ENCODE measurements at regions not wholly inside any gene's neighbourhood (a gene's known extent, or its start where the extent isn't known, plus 50 kb on each side); places are given as distances from the start of the nearest gene placed in this dataset.

DNA sequence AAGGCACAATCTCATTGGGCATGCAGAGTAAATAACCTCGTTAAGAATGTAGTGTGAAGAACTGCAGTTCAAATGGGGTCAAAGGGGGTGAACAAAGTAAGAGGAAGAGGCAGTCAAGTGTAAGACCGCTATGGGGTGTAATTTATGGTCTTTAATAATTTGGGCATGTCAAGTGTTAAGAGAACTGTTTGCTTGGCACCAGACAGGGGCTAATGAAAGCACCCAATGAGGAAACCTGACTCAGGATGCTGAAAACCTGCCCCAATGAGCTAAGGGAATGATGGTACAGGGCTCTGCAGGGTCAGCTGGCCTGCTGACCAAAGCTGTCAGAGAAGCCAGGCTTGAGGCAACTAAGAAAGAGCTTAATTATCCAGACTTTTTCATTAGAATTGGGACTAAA, 368.1 kb downstream of the DTWD2 start:
- H4K20me1 ChIP-seq (ENCODE audit: insufficient read depth, low read length): no peaks in the 10 kb centered on the region
- TF ChIP-seq EZH2phosphoT487 (IDR thresholded peaks at IDR 0.05; ENCODE audit: low read depth): no peak
- TF ChIP-seq, protein P1, sequence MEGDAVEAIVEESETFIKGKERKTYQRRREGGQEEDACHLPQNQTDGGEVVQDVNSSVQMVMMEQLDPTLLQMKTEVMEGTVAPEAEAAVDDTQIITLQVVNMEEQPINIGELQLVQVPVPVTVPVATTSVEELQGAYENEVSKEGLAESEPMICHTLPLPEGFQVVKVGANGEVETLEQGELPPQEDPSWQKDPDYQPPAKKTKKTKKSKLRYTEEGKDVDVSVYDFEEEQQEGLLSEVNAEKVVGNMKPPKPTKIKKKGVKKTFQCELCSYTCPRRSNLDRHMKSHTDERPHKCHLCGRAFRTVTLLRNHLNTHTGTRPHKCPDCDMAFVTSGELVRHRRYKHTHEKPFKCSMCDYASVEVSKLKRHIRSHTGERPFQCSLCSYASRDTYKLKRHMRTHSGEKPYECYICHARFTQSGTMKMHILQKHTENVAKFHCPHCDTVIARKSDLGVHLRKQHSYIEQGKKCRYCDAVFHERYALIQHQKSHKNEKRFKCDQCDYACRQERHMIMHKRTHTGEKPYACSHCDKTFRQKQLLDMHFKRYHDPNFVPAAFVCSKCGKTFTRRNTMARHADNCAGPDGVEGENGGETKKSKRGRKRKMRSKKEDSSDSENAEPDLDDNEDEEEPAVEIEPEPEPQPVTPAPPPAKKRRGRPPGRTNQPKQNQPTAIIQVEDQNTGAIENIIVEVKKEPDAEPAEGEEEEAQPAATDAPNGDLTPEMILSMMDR (IDR thresholded peaks at IDR 0.05; ENCODE audit: low read depth, low read length): no peak
- no peak overlapping the region for H3K9ac ChIP-seq (ENCODE audit: low read length)
- H3K4me3 ChIP-seq (ENCODE audit: low read length): no peak overlapping the region
- H3K4me2 ChIP-seq (ENCODE audit: low read length): no peak overlapping the region
- no peaks in the 10 kb centered on the region for H3K9me3 ChIP-seq (ENCODE audit: insufficient read depth, low read length)
- no peaks in the 10 kb centered on the region for H3K79me2 ChIP-seq (ENCODE audit: low read length)
- peaks cover 9% of the 10 kb centered on the region; the same call in 1 of the 2 replicates for H3K27me3 ChIP-seq (ENCODE audit: low read depth, low read length)
- H2AFZ ChIP-seq (ENCODE audit: low read depth, low read length): no peak overlapping the region
- H3K27ac ChIP-seq (ENCODE audit: low read length): no peak overlapping the region
- H3K36me3 ChIP-seq (replicated peaks; ENCODE audit: low read depth, low read length): no peaks in the 10 kb centered on the region
- H3K4me1 ChIP-seq (ENCODE audit: low read length): peaks cover 16% of the 10 kb centered on the region

DNA sequence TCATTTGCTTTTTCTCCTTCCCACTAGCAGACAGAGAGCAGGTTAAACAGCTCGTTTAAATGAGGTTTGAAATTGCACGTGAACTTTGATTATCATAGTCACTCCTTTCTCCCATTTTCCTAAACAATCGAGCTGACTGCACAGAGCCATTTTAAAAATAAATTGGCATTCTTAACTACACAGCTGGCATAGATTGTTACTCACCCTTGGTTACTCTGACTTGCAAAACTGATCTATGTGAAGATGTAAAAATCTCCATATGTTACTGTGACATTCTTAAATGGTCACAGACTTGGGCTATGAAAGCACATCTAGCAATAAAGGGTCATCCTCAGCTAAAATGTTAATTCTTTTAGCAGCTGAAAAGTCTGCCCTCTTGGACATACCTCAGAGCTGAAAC, 368.5 kb downstream of the DTWD2 start:
- no peaks in the 10 kb centered on the region for H3K36me3 ChIP-seq (replicated peaks; ENCODE audit: low read depth, low read length)
- no peak overlapping the region for H3K27ac ChIP-seq (ENCODE audit: low read length)
- no peaks in the 10 kb centered on the region for H3K79me2 ChIP-seq (ENCODE audit: low read length)
- H3K9ac ChIP-seq (ENCODE audit: low read length): no peak overlapping the region
- H4K20me1 ChIP-seq (ENCODE audit: insufficient read depth, low read length): no peaks in the 10 kb centered on the region
- no peak overlapping the region for H3K4me3 ChIP-seq (ENCODE audit: low read length)
- no peaks in the 10 kb centered on the region for H3K9me3 ChIP-seq (ENCODE audit: insufficient read depth, low read length)
- no peak overlapping the region for H2AFZ ChIP-seq (ENCODE audit: low read depth, low read length)
- peaks cover 20% of the 10 kb centered on the region for H3K4me1 ChIP-seq (ENCODE audit: low read length)
- no peak overlapping the region for H3K4me2 ChIP-seq (ENCODE audit: low read length)
- peaks cover 9% of the 10 kb centered on the region; the same call in 1 of the 2 replicates for H3K27me3 ChIP-seq (ENCODE audit: low read depth, low read length)
- no peak for TF ChIP-seq EZH2phosphoT487 (IDR thresholded peaks at IDR 0.05; ENCODE audit: low read depth)
- TF ChIP-seq, protein P1 (IDR thresholded peaks at IDR 0.05; ENCODE audit: low read depth, low read length): no peak

DNA sequence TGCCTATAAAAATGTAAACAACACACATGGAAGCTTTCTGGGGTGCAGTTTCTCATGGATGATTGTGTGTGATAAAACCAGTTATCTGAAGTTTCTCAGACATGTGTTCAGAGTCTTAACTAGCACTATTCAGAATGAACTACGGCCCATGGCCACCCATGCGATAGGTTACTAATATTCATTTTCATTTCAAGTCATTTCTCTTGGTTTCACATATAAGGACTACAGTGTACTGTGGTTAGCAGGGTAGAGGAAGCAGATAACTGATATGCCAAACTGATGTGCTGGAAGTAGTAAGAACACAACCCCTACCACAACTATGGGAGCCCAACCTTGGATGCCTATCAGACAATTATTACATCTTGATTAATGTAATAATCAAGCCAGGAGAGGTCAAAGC, 372.1 kb downstream of the DTWD2 start:
- Histone ChIP-seq H3K4me1 (ENCODE audit: low read length) (peaks cover 25% of the 10 kb centered on the region), H3K4me2 (ENCODE audit: low read length) (no peak overlapping the region), H2AFZ (ENCODE audit: low read depth, low read length) (no peak overlapping the region), H3K79me2 (ENCODE audit: low read length) (no peaks in the 10 kb centered on the region), H3K36me3 (replicated peaks; ENCODE audit: low read depth, low read length) (no peaks in the 10 kb centered on the region), H3K27me3 (ENCODE audit: low read depth, low read length) (peaks cover 9% of the 10 kb centered on the region; the same call in 1 of the 2 replicates), H3K9ac (ENCODE audit: low read length) (no peak overlapping the region), H3K27ac (ENCODE audit: low read length) (no peak overlapping the region), H4K20me1 (ENCODE audit: insufficient read depth, low read length) (no peaks in the 10 kb centered on the region), H3K4me3 (ENCODE audit: low read length) (no peak overlapping the region), H3K9me3 (ENCODE audit: insufficient read depth, low read length) (no peaks in the 10 kb centered on the region)
- no peak for TF ChIP-seq EZH2phosphoT487 (IDR thresholded peaks at IDR 0.05; ENCODE audit: low read depth)
- TF ChIP-seq, protein P1 (IDR thresholded peaks at IDR 0.05; ENCODE audit: low read depth, low read length): no peak

DNA sequence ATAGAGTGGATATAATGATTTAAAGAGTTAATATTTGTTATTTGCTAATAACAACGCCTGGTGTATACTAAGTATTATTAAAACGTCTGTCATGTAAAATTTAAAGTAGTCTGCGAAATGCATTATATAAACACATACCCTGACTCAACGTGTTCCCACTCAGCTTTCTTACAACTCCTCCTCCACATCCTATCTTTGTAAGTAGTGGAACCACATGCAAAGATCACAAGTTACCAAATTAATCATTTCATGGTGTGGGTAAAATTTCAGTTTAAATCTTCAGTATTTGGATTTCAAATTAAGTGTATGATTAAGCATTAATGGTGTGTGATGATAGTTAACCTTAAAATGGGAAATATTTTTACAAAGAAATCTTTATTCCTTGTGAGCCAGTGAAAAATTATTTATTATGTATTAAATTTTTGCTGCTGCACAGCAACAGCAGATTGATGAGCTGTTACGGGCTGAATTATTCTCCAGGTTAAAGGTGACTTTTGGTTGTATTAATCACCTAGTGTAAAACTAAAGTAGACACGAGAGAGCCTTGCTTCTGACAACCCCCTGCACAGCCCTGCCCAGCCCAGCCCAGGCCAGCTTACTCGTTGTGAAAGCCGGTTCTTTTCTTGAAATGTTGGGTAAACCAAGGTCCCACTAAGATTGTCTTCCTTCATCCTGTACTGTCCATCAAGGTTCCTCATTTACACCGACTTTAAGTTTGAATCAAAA, 373.5 kb downstream of the DTWD2 start:
- no peaks in the 10 kb centered on the region for H4K20me1 ChIP-seq (ENCODE audit: insufficient read depth, low read length)
- H3K4me1 ChIP-seq (ENCODE audit: low read length): peaks cover 25% of the 10 kb centered on the region
- no peaks in the 10 kb centered on the region for H3K36me3 ChIP-seq (replicated peaks; ENCODE audit: low read depth, low read length)

More for the DNA sequence above, 373.5 kb downstream of the DTWD2 start:
- TF ChIP-seq, protein P1 (IDR thresholded peaks at IDR 0.05; ENCODE audit: low read depth, low read length): no peak
- TF ChIP-seq EZH2phosphoT487 (IDR thresholded peaks at IDR 0.05; ENCODE audit: low read depth): no peak
- H3K9ac ChIP-seq (ENCODE audit: low read length): no peak overlapping the region
- no peak overlapping the region for H3K4me3 ChIP-seq (ENCODE audit: low read length)
- no peaks in the 10 kb centered on the region for H3K9me3 ChIP-seq (ENCODE audit: insufficient read depth, low read length)
- no peak overlapping the region for H3K27ac ChIP-seq (ENCODE audit: low read length)
- H3K79me2 ChIP-seq (ENCODE audit: low read length): no peaks in the 10 kb centered on the region
- peaks cover 9% of the 10 kb centered on the region; the same call in 1 of the 2 replicates for H3K27me3 ChIP-seq (ENCODE audit: low read depth, low read length)
- H3K4me2 ChIP-seq (ENCODE audit: low read length): no peak overlapping the region
- no peak overlapping the region for H2AFZ ChIP-seq (ENCODE audit: low read depth, low read length)

Data from OCI-LY3 (cell line).